ENCODE measurements at regions not wholly inside any gene's neighbourhood (a gene's known extent, or its start where the extent isn't known, plus 50 kb on each side); places are given as distances from the start of the nearest gene placed in this dataset.

DNA sequence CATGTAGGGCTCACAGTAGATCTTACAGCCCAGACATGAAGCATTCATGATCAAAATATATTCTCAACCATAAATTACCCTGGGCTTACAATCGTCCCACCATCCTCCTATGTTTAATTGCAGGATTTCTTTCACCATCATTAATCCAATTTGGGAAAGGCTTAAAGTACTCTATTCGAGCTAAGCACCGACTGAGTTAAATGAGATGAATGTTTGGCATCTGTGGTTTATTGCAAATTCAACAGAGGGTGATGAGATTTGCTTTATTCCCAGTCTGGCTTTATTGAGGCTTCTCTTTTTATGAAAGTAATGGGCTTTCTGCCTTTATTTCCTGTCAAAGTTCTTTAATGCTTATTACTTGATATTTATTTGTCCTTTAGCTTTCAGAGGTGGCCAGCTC, 159.0 kb downstream of the METTL4 start:
- TF ChIP-seq CEBPB (IDR thresholded peaks at IDR 0.05; ENCODE audit: low read depth) (no peak), FOSL1 (IDR thresholded peaks at IDR 0.05; ENCODE audit: low read depth) (no peak), SP1 (IDR thresholded peaks at IDR 0.05; ENCODE audit: low read depth) (no peak), YY1 (IDR thresholded peaks at IDR 0.05; ENCODE audit: extremely low read depth, insufficient replicate concordance, low read depth, low read length) (no peak), EGR1 (IDR thresholded peaks at IDR 0.05; ENCODE audit: low read depth) (no peak), ELF1 (IDR thresholded peaks at IDR 0.05; ENCODE audit: borderline replicate concordance, low read depth) (no peak), ZFX (IDR thresholded peaks at IDR 0.05) (no peak), ZNF274 (IDR thresholded peaks at IDR 0.05; ENCODE audit: low read depth, low read length) (no peak), RAD21 (IDR thresholded peaks at IDR 0.05; ENCODE audit: low read depth) (no peak)
- intact Hi-C loops (cut with micrococcal nuclease) = no loop called here

GRCh38 chr18:2412996-2413751, 158.1 kb downstream of the METTL4 start:
- Histone ChIP-seq H3K27ac (ENCODE audit: low read depth, low read length) (no peak overlapping the region), H3K36me3 (ENCODE audit: control insufficient read depth in 1 of 2, insufficient read depth in 2 of 2, low read length in 2 of 2) (no peaks in the 10 kb centered on the region), H3K79me2 (ENCODE audit: insufficient read depth, low read length) (no peaks in the 10 kb centered on the region), H4K20me1 (ENCODE audit: insufficient read depth) (no peaks in the 10 kb centered on the region), H3K27me3 (ENCODE audit: insufficient read depth, low read length) (no peaks in the 10 kb centered on the region), H3K9me2 (ENCODE audit: insufficient read depth) (no peaks in the 10 kb centered on the region), H2AFZ (ENCODE audit: low read depth, low read length, poor library complexity, severe bottlenecking) (no peak overlapping the region), H3K4me3 (replicated peaks in 1 of 2; ENCODE audit: low read depth in 1 of 2, low read length in 2 of 2) (no peak overlapping the region), H3K4me1 (ENCODE audit: control insufficient read depth in 1 of 2, insufficient read depth in 2 of 2, low read length in 2 of 2) (peaks cover 10 to 21% of the 10 kb centered on the region in 2 experiments), H3K9me3 (ENCODE audit: control insufficient read depth in 1 of 2, insufficient read depth in 1 of 2, low read depth in 1 of 2, low read length in 2 of 2) (no peaks in the 10 kb centered on the region), H3K4me2 (ENCODE audit: low read length) (no peak overlapping the region), H3K9ac (ENCODE audit: low read length) (no peak overlapping the region)
- DNase-seq (ENCODE audit: low read depth, low spot score) (no peak), ATAC-seq (no peak)
- BruUV-seq (replicated peaks) = no TSS peak
- POLR2A ChIA-PET = interaction anchor here (2.3 kb wide), 1 partner anchor 11 kb away, joined by 4 read pairs; no protein-coding TSS in a partner anchor
- CTCF ChIA-PET = no interaction called here
- no peak for TF ChIP-seq CEBPB (IDR thresholded peaks at IDR 0.05; ENCODE audit: low read depth)
- no peak for TF ChIP-seq SIN3A (IDR thresholded peaks at IDR 0.05; ENCODE audit: low read depth)
- TF ChIP-seq ZNF274 (IDR thresholded peaks at IDR 0.05; ENCODE audit: low read depth, low read length) = no peak
- no peak for TF ChIP-seq RAD21 (IDR thresholded peaks at IDR 0.05; ENCODE audit: low read depth)
- TF ChIP-seq, protein P1, sequence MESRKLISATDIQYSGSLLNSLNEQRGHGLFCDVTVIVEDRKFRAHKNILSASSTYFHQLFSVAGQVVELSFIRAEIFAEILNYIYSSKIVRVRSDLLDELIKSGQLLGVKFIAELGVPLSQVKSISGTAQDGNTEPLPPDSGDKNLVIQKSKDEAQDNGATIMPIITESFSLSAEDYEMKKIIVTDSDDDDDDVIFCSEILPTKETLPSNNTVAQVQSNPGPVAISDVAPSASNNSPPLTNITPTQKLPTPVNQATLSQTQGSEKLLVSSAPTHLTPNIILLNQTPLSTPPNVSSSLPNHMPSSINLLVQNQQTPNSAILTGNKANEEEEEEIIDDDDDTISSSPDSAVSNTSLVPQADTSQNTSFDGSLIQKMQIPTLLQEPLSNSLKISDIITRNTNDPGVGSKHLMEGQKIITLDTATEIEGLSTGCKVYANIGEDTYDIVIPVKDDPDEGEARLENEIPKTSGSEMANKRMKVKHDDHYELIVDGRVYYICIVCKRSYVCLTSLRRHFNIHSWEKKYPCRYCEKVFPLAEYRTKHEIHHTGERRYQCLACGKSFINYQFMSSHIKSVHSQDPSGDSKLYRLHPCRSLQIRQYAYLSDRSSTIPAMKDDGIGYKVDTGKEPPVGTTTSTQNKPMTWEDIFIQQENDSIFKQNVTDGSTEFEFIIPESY (IDR thresholded peaks at IDR 0.05; ENCODE audit: extremely low read depth, insufficient replicate concordance, low read length) = no peak
- TF ChIP-seq ELF1 (IDR thresholded peaks at IDR 0.05; ENCODE audit: borderline replicate concordance, low read depth) = no peak
- no peak for TF ChIP-seq ATF3 (IDR thresholded peaks at IDR 0.05)
- intact Hi-C loops (cut with micrococcal nuclease) = no loop called here
- RAD21 ChIA-PET (ENCODE audit: low non-redundant PET in 1 of 2, low total read pairs in 2 of 2, uncharacterized antibody in 2 of 2, unreplicated experiment in 2 of 2) = no interaction called here

More for the DNA sequence above, 159.0 kb downstream of the METTL4 start:
- Histone ChIP-seq H3K9me3 (ENCODE audit: control insufficient read depth in 1 of 2, insufficient read depth in 1 of 2, low read depth in 1 of 2, low read length in 2 of 2) (no peaks in the 10 kb centered on the region), H2AFZ (ENCODE audit: low read depth, low read length, poor library complexity, severe bottlenecking) (no peak overlapping the region), H3K9me2 (ENCODE audit: insufficient read depth) (no peaks in the 10 kb centered on the region), H3K36me3 (ENCODE audit: control insufficient read depth in 1 of 2, insufficient read depth in 2 of 2, low read length in 2 of 2) (no peaks in the 10 kb centered on the region), H3K27ac (ENCODE audit: low read depth, low read length) (no peak overlapping the region), H3K9ac (ENCODE audit: low read length) (no peak overlapping the region), H3K27me3 (ENCODE audit: insufficient read depth, low read length) (no peaks in the 10 kb centered on the region), H3K79me2 (ENCODE audit: insufficient read depth, low read length) (no peaks in the 10 kb centered on the region), H4K20me1 (ENCODE audit: insufficient read depth) (no peaks in the 10 kb centered on the region), H3K4me1 (ENCODE audit: control insufficient read depth in 1 of 2, insufficient read depth in 2 of 2, low read length in 2 of 2) (peaks cover 10 to 21% of the 10 kb centered on the region in 2 experiments), H3K4me3 (replicated peaks in 1 of 2; ENCODE audit: low read depth in 1 of 2, low read length in 2 of 2) (no peak overlapping the region), H3K4me2 (ENCODE audit: low read length) (no peak overlapping the region)
- no TSS peak for BruUV-seq (replicated peaks)
- ChIA-PET POLR2A (no interaction called here), CTCF (no interaction called here), RAD21 (ENCODE audit: low non-redundant PET in 1 of 2, low total read pairs in 2 of 2, uncharacterized antibody in 2 of 2, unreplicated experiment in 2 of 2) (no interaction called here)
- DNase-seq (ENCODE audit: low read depth, low spot score) (no peak), ATAC-seq (no peak)
